NCI-H2196 treated with DMSO at 0.1 percent for 48 hours (cell line): ENCODE measurements at regions not wholly inside any gene's neighbourhood (a gene's known extent, or its start where the extent isn't known, plus 50 kb on each side); places are given as distances from the start of the nearest gene placed in this dataset.
"Not testable (repeated sequence)": the region's sequence is repeated elsewhere in the genome, so short reads cannot be mapped to it uniquely, and the experiment has no call there.

Experiments used
- DNase-seq: peaks from one replicate; lab custom pipeline; 2025; ENCODE audit not compliant: unreplicated experiment; lab: John Stamatoyannopoulos, UW

- no peak for DNase-seq
Measured at GRCh38 chr12:111122458-111122878, 202.1 kb upstream of the MYL2 start.

GRCh38 chr12:111121840-111122239 lies 201.5 kb upstream of the MYL2 start:
- no peak for DNase-seq

DNA sequence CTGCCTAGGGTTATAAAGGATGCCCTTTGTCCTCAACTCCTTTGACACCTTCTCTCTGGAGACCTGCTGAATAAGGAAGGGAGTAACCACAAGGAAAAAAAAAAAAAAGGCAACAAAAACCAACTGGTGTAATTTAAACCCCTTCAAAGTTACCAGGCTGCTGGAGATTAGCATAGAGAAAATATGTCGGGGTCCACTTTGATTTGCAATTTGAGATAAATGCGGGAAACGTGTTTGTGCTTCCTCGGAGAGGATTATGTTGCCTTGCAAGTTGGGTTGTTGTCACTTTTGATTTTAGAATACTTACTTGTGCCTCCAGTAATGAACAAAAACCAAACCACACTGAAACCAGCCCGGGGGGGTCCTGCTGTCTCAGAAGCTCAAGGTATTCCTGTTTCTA lies 200.2 kb upstream of the MYL2 start:
- no peak for DNase-seq

GRCh38 chr12:111117017-111117416 lies 196.6 kb upstream of the MYL2 start:
- DNase-seq: no peak

GRCh38 chr12:111113313-111113712 lies 192.9 kb upstream of the MYL2 start:
- not testable (repeated sequence) for DNase-seq

DNA sequence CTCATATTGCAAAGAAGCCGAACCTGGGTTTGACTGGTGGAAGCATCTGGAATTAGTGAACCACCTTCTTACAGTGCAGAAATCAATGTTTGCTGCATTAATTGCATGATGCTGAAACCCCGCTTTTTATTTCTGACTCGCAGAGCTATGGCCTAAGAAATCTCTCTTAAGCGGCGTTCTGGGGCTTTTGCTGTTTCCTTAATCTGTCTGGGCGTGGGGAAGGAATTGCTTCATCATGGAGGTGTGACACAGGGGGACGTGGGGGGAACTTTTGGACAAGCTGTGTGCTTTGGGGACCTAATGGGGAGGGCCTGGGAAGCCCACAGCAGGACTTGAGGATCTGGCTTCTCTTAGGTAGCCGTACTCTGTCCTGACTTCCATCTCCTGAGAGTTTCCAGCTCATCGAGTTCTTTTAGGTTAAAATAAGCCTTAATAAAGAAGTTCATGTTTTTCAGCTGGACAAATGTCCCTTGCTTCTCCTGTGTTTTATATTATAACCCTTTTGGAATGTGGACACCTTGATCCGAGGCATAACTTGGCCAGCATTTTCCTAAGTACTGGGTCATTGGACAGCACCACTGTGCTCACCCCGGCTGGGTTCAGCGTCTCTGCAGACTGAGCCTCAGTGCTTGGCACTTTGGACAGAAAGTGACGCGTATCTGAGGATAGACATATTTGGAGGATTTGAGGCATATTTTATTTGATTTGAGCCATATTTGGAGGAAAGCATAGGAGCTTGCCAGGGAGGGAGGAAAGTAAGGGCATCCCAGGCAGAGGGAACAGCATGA lies 192.1 kb upstream of the MYL2 start:
- DNase-seq: no peak

DNA sequence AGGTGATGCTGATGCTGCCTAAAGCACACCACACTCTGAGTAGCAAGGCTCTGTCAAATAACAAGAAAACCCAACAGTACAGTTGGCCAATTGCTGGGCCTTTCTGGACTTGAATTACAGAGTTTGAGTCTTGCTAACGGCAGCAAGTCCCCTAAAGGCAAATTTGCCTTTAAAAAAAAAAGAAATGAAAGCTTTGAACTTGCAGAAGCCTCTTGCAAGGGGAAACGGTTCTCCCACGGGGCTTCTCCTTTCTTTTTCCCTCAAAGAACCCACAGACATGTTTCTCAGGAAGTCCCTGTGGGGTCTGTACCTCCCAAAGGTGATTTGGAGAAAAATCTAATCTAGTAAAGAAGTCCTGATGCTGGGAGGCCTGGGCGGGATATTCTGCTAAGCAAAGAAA lies 191.3 kb upstream of the MYL2 start:
- DNase-seq: no peak

DNA sequence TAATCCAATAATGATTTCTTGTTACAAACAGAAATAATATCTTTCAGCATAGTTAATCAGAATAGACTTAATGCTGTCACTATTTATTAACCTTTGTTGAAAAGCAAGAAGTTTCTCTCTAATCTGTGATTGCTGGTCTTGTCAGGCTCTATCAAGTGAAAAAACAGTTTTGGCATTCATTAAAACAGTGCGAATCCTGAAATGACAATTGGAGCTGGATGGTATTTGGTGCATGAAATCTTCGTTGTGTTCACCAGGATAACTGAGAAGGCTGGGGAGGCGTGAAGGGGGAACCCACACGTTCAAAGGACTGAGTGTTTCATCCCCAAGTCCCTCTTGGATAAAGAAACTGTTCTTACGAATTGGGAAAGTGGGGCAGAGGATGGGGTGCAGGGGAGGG lies 190.2 kb upstream of the MYL2 start:
- DNase-seq: no peak

DNA sequence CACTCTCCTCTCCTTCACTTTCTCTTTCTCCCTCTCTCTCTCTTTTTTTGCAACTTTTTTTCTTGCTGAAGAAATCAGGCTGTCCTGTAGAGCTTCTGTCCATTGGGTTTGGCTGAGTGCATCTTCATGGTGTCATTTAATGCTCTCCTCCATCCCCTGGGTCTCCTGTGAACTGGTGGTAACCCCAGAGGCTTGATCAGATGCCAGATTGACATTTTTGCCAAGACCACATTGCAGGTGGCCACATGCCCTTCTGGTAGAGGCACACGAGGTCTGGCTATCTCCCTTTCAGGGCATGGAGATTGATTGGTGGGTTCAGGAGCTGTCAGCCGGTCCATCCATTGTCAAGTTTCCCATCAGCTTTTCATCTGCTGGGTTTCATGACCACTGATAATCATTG lies 188.3 kb upstream of the MYL2 start:
- no peak for DNase-seq

DNA sequence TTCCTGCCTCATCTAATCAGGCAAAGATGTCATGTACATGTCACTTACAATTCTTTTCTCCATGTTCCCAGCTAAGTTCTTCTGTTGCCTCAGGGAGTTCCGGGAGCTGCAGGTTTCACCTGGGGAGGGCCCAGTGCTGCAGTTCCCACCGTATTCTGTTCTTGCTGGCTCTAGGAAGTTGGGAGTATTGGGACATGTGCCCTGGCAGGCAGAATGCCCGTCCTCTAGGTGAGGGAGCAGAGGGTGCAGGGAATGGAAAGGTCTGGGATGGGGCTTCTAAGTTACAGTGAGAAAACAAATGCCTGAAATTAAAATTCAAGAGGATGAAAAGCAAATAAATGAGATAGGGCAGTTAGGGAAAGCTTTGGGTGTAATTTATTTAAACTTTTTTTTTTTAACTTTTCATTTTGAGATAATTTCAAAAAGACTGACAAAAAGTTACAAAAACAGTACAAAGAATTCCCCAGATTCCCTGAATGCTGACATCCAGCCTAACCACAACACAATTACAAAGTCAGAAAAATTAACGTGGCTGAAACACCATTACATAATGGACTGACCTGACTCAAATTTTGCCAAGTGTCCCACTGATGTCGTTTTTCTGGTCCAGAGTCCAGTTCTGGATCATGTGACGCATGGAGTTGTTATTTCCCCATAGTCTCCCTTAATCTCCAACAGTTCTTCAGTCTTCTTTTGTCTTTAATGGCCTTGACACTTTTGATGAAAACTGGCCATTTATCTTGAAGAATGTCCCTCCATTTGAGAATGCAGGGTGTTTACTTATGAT lies 187.2 kb upstream of the MYL2 start:
- no peak for DNase-seq

DNA sequence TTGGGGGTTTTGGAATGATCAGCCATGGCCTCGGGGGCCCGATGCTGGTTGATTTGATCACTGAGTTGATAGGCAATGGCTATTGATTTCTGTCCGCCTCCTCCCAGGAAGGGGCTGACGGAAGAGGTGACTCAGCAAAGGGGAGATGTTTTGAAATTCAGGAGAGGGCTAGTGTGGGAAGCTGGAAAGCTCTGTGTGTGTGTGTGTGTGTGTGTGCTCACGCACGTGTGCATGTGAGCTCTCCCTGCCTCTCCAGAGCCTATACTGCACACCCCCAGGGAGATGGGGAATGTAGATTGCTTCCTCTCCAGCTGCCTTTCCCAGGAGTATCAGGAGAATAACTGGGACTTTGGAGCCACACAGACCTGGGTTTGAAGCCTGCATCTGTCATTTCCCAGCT lies 184.9 kb upstream of the MYL2 start:
- no peak for DNase-seq

- no peak for DNase-seq
Measured at GRCh38 chr12:111103583-111103982, 183.2 kb upstream of the MYL2 start.

- peak; percentile 51 for DNase-seq
Measured at GRCh38 chr12:111102102-111102739, 181.8 kb upstream of the MYL2 start.

GRCh38 chr12:111101003-111101402 lies 180.6 kb upstream of the MYL2 start:
- no peak for DNase-seq

DNA sequence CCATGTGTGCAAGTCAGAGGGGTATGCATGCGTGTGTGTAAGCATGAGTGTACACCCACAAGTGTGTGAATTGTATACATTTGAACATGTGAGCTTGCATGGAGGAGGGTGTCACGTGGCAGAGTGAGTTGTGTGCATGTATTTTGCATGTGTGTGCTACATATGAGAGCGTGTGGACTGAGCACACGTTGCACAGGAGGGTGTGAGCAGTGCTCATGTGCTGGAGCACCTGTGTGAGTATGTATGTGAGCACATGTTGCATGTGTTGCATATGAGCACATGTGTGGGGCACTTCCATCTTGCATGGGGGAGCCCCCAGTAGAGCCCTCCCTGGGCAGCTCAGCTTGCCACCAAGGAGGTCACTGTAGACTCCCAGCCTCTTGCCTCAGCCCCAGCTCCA lies 180.2 kb upstream of the MYL2 start:
- no peak for DNase-seq

DNA sequence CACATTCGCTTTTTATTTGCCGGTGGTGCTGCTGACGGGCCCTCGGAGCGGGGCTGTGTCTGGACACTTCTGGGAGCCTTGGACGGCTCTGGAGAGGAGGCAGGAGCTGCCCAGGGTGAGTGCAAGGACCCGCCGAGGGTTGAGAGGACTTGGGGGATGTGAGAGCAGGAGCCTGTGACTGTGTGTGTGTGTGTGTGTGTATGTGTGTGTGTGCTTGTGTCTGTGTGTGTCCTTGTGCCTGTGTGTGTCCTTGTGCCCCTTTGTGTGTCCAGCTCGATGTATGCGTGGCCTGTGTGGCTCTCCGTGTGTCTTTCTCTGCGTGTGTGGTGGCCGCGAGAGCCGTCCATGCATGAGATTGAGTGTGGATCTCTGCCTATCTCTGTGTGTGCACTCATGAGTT lies 179.6 kb upstream of the MYL2 start:
- DNase-seq: no peak

- no peak for DNase-seq
Measured at GRCh38 chr12:111099186-111099585, 178.8 kb upstream of the MYL2 start.

- DNase-seq: no peak
Measured at GRCh38 chr12:111094157-111095010, 174.0 kb upstream of the MYL2 start.

GRCh38 chr12:111093428-111094142 lies 173.2 kb upstream of the MYL2 start:
- DNase-seq: no peak

- no peak for DNase-seq
Measured at GRCh38 chr12:111091051-111091450, 170.7 kb upstream of the MYL2 start.
